ENCODE measurements at regions not wholly inside any gene's neighbourhood (a gene's known extent, or its start where the extent isn't known, plus 50 kb on each side); places are given as distances from the start of the nearest gene placed in this dataset.
A peak's percentile ranks its signal among the peaks of the same experiment; 100 is the strongest.
"Not testable (repeated sequence)": the region's sequence is repeated elsewhere in the genome, so short reads cannot be mapped to it uniquely, and the experiment has no call there.

DNA sequence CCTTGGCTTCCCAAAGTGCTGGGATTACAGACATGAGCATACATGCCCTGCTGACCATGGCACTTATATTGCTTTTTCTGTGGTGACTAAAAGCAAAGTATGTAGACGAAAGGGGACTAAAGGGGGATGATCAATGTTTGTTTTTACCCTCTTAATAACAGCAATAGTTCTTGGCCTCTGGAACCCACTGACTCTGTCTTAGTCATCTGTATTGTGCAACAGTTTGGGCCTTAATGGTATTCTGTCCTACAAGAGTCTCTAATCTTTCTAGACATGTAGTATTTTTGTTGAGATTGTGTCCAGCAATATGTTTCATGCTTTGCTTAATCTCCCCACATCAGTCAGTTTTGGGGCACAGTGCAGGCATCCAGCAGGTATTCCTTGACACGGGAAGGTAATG is 359.9 kb upstream of the FANCL start:
- H3K36me3 ChIP-seq, result no peaks in the 10 kb centered on the region
- no peak overlapping the region for H3K4me3 ChIP-seq (ENCODE audit: low read depth, low read length)
- H3K9me3 ChIP-seq, result no peaks in the 10 kb centered on the region
- DNase-seq, result no peak
- H3K27me3 ChIP-seq, result no peaks in the 10 kb centered on the region
- H3K4me1 ChIP-seq, result no peaks in the 10 kb centered on the region
- TF ChIP-seq, protein P1, sequence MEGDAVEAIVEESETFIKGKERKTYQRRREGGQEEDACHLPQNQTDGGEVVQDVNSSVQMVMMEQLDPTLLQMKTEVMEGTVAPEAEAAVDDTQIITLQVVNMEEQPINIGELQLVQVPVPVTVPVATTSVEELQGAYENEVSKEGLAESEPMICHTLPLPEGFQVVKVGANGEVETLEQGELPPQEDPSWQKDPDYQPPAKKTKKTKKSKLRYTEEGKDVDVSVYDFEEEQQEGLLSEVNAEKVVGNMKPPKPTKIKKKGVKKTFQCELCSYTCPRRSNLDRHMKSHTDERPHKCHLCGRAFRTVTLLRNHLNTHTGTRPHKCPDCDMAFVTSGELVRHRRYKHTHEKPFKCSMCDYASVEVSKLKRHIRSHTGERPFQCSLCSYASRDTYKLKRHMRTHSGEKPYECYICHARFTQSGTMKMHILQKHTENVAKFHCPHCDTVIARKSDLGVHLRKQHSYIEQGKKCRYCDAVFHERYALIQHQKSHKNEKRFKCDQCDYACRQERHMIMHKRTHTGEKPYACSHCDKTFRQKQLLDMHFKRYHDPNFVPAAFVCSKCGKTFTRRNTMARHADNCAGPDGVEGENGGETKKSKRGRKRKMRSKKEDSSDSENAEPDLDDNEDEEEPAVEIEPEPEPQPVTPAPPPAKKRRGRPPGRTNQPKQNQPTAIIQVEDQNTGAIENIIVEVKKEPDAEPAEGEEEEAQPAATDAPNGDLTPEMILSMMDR (IDR thresholded peaks at IDR 0.05; ENCODE audit: low read depth, low read length), result no peak

DNA sequence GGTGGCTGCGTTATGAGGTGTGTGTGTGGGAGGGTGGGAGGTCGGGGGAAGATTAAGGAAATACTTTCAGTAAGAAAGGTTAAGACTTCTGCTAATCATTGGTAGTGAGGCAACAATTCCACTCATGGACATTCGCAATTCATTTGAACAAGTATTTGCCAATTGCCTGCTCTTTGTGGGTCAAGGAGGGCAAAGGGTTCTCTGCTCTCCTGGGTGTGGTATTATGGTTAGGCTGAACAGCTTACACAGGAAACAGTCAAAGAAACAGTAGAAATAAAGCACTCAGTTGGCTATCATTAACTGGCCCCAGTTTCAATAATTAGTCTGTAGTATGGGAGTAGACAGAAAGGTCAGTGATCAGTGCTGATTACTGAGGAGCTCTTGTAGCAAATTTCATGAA is 357.0 kb upstream of the FANCL start:
- no peaks in the 10 kb centered on the region for H3K36me3 ChIP-seq
- TF ChIP-seq, protein P1 (IDR thresholded peaks at IDR 0.05; ENCODE audit: low read depth, low read length), result no peak
- no peaks in the 10 kb centered on the region for H3K27me3 ChIP-seq
- H3K4me3 ChIP-seq (ENCODE audit: low read depth, low read length), result no peak overlapping the region
- no peaks in the 10 kb centered on the region for H3K4me1 ChIP-seq
- no peaks in the 10 kb centered on the region for H3K9me3 ChIP-seq
- no peak for DNase-seq

DNA sequence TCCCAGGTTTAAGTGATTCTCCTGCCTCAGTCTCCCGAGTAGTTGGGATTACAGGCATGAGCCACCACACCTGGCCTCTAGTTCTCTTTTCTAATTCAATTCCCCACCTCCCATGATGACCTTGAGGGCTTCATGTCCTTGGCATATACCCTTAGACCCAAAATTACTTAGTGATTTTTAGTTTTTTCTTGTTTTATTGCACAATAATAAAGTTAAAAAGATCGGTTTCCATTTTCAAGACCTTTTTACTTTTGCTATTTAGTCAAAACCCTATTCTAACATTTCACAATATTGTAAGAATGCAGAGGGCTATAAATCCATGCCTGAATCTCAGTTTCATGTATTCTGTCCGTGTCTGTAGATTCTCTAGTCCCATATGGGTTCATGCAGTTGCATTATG is 354.6 kb upstream of the FANCL start:
- DNase-seq, result no peak
- TF ChIP-seq, protein P1 (IDR thresholded peaks at IDR 0.05; ENCODE audit: low read depth, low read length), result no peak
- no peaks in the 10 kb centered on the region for H3K27me3 ChIP-seq
- no peaks in the 10 kb centered on the region for H3K4me1 ChIP-seq
- no peaks in the 10 kb centered on the region for H3K36me3 ChIP-seq
- H3K9me3 ChIP-seq, result no peaks in the 10 kb centered on the region
- H3K4me3 ChIP-seq (ENCODE audit: low read depth, low read length), result no peak overlapping the region

DNA sequence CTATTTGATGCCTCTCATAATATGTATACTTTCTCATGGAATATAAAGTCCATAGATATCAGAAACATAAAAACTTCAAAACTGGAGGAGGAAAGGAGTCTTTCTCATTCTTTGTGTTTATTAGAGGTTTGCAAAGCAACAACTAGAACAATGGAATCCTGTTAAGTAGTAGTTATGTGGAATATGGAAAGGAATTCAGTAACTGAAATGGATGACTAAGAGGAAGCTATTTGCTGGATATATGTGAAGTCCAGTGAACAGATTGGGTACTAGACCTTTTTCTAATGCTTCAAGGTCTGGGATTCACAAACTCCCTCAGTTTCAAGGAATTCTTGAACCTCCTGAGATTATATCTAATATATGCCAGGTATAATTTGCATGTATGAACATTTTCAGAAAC is 353.6 kb upstream of the FANCL start:
- H3K4me1 ChIP-seq, result no peaks in the 10 kb centered on the region
- no peak for DNase-seq
- no peaks in the 10 kb centered on the region for H3K9me3 ChIP-seq
- no peaks in the 10 kb centered on the region for H3K27me3 ChIP-seq
- H3K4me3 ChIP-seq (ENCODE audit: low read depth, low read length), result no peak overlapping the region
- TF ChIP-seq, protein P1 (IDR thresholded peaks at IDR 0.05; ENCODE audit: low read depth, low read length), result no peak
- no peaks in the 10 kb centered on the region for H3K36me3 ChIP-seq

DNA sequence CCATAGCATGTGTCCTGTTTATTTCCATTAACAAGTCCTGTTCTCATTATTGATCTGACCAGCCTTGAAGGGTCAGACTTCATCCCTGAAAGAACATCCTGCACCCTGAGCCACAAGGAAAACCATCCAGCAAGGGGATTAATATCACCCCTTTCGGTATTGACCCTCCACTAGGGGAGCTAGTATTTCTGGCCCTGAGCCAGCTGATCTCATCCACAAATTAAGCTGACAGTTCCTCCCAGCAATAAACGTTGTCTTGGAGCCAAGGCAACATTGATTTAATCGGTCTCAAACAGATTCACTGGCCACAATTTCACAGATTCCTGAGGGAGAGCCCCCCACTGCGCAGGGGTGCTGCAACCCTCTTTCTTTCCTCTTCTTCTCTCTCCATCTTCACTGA is 353.1 kb upstream of the FANCL start:
- Histone ChIP-seq H3K4me3 (ENCODE audit: low read depth, low read length) (no peak overlapping the region), H3K9me3 (no peaks in the 10 kb centered on the region), H3K4me1 (no peaks in the 10 kb centered on the region), H3K27me3 (no peaks in the 10 kb centered on the region), H3K36me3 (no peaks in the 10 kb centered on the region)
- DNase-seq, result peak; percentile 40
- TF ChIP-seq, protein P1 (IDR thresholded peaks at IDR 0.05; ENCODE audit: low read depth, low read length), result peak; percentile 27

DNA sequence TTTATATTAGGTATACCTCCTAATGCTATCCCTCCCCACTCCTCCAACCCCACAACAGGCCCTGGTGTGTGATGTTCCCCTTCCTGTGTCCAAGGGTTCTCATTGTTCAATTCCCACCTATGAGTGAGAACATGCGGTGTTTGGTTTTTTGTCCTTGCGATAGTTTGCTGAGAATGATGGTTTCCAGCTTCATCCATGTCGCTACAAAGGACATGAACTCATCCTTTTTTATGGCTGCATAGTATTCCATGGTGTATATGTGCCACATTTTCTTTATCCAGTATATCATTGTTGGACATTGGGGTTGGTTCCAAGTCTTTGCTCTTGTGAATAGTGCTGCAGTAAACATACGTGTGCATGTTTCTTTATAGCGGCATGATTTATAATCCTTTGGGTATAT is 345.1 kb upstream of the FANCL start:
- not testable (repeated sequence) for H3K4me1 ChIP-seq, DNase-seq, H3K36me3 ChIP-seq

DNA sequence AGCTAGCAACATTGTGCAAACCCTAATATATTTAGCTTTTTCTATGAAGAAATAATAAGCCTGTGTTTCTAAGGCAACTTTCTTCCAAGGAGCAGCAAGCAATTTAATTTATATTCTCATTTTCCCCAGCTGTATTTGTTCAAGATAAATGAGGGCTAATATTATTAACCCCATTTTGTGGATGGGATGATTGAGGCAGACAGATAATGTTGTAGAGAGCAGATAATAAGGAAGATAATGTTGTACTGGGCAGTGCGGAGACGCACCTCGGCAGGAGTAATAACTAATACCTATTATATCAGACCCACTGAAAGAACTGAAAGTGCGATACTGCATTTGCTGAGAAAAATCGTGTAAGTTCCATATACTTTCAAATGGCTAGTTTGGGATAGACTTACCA is 344.1 kb upstream of the FANCL start:
- no peak for DNase-seq

More for the DNA sequence above, 345.1 kb upstream of the FANCL start:
- H3K4me3 ChIP-seq (ENCODE audit: low read depth, low read length); H3K27me3 ChIP-seq; H3K9me3 ChIP-seq: not testable (repeated sequence)

More for the DNA sequence above, 344.1 kb upstream of the FANCL start:
- no peak overlapping the region for H3K4me3 ChIP-seq (ENCODE audit: low read depth, low read length)
- no peaks in the 10 kb centered on the region for H3K9me3 ChIP-seq
- TF ChIP-seq, protein P1 (IDR thresholded peaks at IDR 0.05; ENCODE audit: low read depth, low read length), result no peak
- H3K4me1 ChIP-seq, result no peaks in the 10 kb centered on the region
- no peaks in the 10 kb centered on the region for H3K36me3 ChIP-seq
- H3K27me3 ChIP-seq, result no peaks in the 10 kb centered on the region

All from BE2C (cell line).